Smooth muscle cell of the brain vasculature (primary cell): ENCODE measurements at regions not wholly inside any gene's neighbourhood (a gene's known extent, or its start where the extent isn't known, plus 50 kb on each side); places are given as distances from the start of the nearest gene placed in this dataset.
"Not testable (repeated sequence)": the region's sequence is repeated elsewhere in the genome, so short reads cannot be mapped to it uniquely, and the experiment has no call there.

ENCODE experiments used
- DNase-seq: peaks from one replicate; pipeline ENCODE4 v3.0.0-alpha.2; 2012; ENCODE audit warnings: low read depth, low spot score

- no peak for DNase-seq
These were observed 93.2 kb downstream of the AKR1D1 start for GRCh38 chr7:138169441-138169851.

GRCh38 chr7:138170298-138170697, 94.0 kb downstream of the AKR1D1 start:
- no peak for DNase-seq

GRCh38 chr7:138170959-138171703, 94.9 kb downstream of the AKR1D1 start:
- no peak for DNase-seq

- no peak for DNase-seq
These were observed 97.3 kb downstream of the AKR1D1 start for GRCh38 chr7:138173548-138173947.

GRCh38 chr7:138176060-138176459, 99.8 kb downstream of the AKR1D1 start:
- DNase-seq: no peak

- no peak for DNase-seq
These were observed 107.9 kb downstream of the AKR1D1 start for GRCh38 chr7:138184191-138184590.

GRCh38 chr7:138185132-138185908, 109.1 kb downstream of the AKR1D1 start:
- DNase-seq: no peak

- peak; percentile 39 for DNase-seq
These were observed 110.7 kb downstream of the AKR1D1 start for GRCh38 chr7:138186951-138187351.

GRCh38 chr7:138188290-138188858, 112.1 kb downstream of the AKR1D1 start:
- DNase-seq: no peak

GRCh38 chr7:138194567-138194966, 118.3 kb downstream of the AKR1D1 start:
- no peak for DNase-seq

GRCh38 chr7:138195151-138195571, 118.9 kb downstream of the AKR1D1 start:
- no peak for DNase-seq

- not testable (repeated sequence) for DNase-seq
These were observed 120.3 kb downstream of the AKR1D1 start for GRCh38 chr7:138196503-138196946.

- no peak for DNase-seq
These were observed 121.0 kb downstream of the AKR1D1 start for GRCh38 chr7:138196971-138197896.

GRCh38 chr7:138204285-138204981, 128.2 kb downstream of the AKR1D1 start:
- DNase-seq: no peak

GRCh38 chr7:138204982-138205298, 128.7 kb downstream of the AKR1D1 start:
- no peak for DNase-seq

- no peak for DNase-seq
These were observed 129.4 kb downstream of the AKR1D1 start for GRCh38 chr7:138205614-138206150.

- DNase-seq: no peak
These were observed 131.3 kb downstream of the AKR1D1 start for GRCh38 chr7:138207555-138207971.

- DNase-seq: no peak
These were observed 131.9 kb downstream of the AKR1D1 start for GRCh38 chr7:138208142-138208570.

GRCh38 chr7:138208864-138209263, 132.6 kb downstream of the AKR1D1 start:
- no peak for DNase-seq

GRCh38 chr7:138212314-138212713, 136.1 kb downstream of the AKR1D1 start:
- no peak for DNase-seq

GRCh38 chr7:138214926-138215325, 138.7 kb downstream of the AKR1D1 start:
- no peak for DNase-seq
